ENCODE measurements at regions not wholly inside any gene's neighbourhood (a gene's known extent, or its start where the extent isn't known, plus 50 kb on each side); places are given as distances from the start of the nearest gene placed in this dataset.
"Not testable (repeated sequence)": the region's sequence is repeated elsewhere in the genome, so short reads cannot be mapped to it uniquely, and the experiment has no call there.

DNA sequence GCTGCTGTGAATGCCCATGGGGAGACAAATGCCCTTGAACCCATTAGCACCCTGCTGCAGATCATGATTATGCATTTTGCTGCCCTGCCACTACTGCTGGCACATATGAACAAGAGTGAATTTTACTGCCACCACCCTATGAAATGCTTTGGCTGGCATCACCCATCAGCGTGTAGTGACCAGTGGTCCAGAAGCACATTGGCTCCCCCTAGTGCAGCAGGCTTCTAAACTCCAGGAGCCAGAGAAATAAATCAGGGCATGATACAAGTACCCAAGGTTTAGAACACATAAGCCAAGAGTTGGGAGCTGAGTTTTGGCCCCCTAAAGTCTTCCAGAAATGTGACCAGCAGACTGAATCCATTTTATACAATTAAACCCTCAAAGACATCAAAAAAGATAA, 355.4 kb upstream of the TSPY2 start:
- TF ChIP-seq, protein P1, sequence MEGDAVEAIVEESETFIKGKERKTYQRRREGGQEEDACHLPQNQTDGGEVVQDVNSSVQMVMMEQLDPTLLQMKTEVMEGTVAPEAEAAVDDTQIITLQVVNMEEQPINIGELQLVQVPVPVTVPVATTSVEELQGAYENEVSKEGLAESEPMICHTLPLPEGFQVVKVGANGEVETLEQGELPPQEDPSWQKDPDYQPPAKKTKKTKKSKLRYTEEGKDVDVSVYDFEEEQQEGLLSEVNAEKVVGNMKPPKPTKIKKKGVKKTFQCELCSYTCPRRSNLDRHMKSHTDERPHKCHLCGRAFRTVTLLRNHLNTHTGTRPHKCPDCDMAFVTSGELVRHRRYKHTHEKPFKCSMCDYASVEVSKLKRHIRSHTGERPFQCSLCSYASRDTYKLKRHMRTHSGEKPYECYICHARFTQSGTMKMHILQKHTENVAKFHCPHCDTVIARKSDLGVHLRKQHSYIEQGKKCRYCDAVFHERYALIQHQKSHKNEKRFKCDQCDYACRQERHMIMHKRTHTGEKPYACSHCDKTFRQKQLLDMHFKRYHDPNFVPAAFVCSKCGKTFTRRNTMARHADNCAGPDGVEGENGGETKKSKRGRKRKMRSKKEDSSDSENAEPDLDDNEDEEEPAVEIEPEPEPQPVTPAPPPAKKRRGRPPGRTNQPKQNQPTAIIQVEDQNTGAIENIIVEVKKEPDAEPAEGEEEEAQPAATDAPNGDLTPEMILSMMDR (IDR thresholded peaks at IDR 0.05): not testable (repeated sequence)
- TF ChIP-seq POLR2A (IDR thresholded peaks at IDR 0.05; ENCODE audit: low read length); ESRRA (IDR thresholded peaks at IDR 0.05; ENCODE audit: borderline replicate concordance, low read length); CEBPB (IDR thresholded peaks at IDR 0.05); MYC (IDR thresholded peaks at IDR 0.05; ENCODE audit: borderline replicate concordance, low read length); SMC3 (IDR thresholded peaks at IDR 0.05); NPAS2 (CRISPR knock-in tag; IDR thresholded peaks at IDR 0.05; ENCODE audit: borderline replicate concordance); FOXS1 (CRISPR knock-in tag; IDR thresholded peaks at IDR 0.05); KDM1A (IDR thresholded peaks at IDR 0.05; ENCODE audit: low read depth); GATA3 (IDR thresholded peaks at IDR 0.05; ENCODE audit: borderline replicate concordance): not testable (repeated sequence)
